ENCODE measurements at regions not wholly inside any gene's neighbourhood (a gene's known extent, or its start where the extent isn't known, plus 50 kb on each side); places are given as distances from the start of the nearest gene placed in this dataset.

DNA sequence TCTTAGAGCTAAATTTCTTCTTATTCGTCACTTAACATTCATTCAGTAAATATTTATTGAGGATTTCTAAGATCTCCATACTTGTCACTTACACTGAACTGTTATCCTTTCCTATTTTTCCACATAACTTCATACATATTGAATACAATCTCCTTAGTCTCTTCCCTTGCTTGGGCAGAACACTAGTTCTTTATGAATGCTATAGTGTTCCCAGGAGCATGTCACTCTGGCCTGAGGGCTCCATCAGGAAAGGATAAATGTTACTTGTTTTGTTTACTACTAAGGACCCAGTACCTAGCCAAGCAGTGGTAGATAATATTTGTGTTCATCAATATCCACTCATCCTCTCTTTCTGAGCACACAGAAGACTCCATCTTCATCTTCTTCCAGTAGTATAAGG is 544.7 kb downstream of the ZEB2 start:
- Histone ChIP-seq H3K27me3 (ENCODE audit: insufficient read depth, low read length, poor library complexity, severe bottlenecking) (no peaks in the 10 kb centered on the region), H3K36me3 (ENCODE audit: insufficient read depth, low read length) (no peaks in the 10 kb centered on the region), H3K27ac (ENCODE audit: low read depth, low read length) (no peak overlapping the region), H3K4me1 (ENCODE audit: insufficient read depth, low read length) (no peaks in the 10 kb centered on the region), H3K9me3 (ENCODE audit: low read length) (no peaks in the 10 kb centered on the region), H3K4me3 (ENCODE audit: low read length) (no peak overlapping the region)
- Mint-ChIP-seq H3K4me3 (no peak overlapping the region), H3K9me3 (no peaks in the 10 kb centered on the region), H3K36me3 (peaks cover 0 to 3% (median 0%) of the 10 kb centered on the region in 3 donors), H3K4me1 (no peaks in the 10 kb centered on the region), H3K27me3 (no peaks in the 10 kb centered on the region), H3K27ac (peak overlapping the region in 1 of 8 donors; percentile 2)
- ChIA-PET CTCF (no interaction called here), POLR2A (no interaction called here)
- DNase-seq, result no peak

DNA sequence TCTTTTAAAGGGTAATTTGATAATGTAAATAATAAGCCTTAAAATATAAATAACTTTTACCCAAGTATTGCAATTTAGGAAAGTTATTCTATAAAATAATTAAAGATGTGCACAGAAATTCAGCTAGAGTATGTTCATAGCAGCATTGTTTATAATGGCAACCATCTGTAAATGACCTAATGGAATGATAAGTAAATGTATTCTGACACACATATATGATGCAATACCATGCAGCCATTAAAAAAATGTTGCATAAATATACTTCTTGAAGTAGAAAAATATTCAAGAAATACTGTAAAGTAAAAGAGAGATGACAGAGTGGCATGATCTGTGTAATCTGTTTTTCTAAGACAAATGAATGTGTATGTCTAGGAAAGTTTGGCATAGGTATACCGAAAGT is 545.7 kb downstream of the ZEB2 start:
- Histone ChIP-seq H3K4me1 (ENCODE audit: insufficient read depth, low read length) (no peaks in the 10 kb centered on the region), H3K9me3 (ENCODE audit: low read length) (no peaks in the 10 kb centered on the region), H3K27ac (ENCODE audit: low read depth, low read length) (no peak overlapping the region), H3K36me3 (ENCODE audit: insufficient read depth, low read length) (no peaks in the 10 kb centered on the region), H3K4me3 (ENCODE audit: low read length) (no peak overlapping the region), H3K27me3 (ENCODE audit: insufficient read depth, low read length, poor library complexity, severe bottlenecking) (no peaks in the 10 kb centered on the region)
- no peak overlapping the region for H3K27ac Mint-ChIP-seq
- H3K4me1 Mint-ChIP-seq, result no peaks in the 10 kb centered on the region
- H3K9me3 Mint-ChIP-seq, result no peaks in the 10 kb centered on the region
- ChIA-PET POLR2A (no interaction called here), CTCF (no interaction called here)
- peaks cover 3 to 5% (median 4%) of the 10 kb centered on the region in 3 donors for H3K36me3 Mint-ChIP-seq
- no peak for DNase-seq
- H3K27me3 Mint-ChIP-seq, result no peaks in the 10 kb centered on the region
- no peak overlapping the region for H3K4me3 Mint-ChIP-seq

DNA sequence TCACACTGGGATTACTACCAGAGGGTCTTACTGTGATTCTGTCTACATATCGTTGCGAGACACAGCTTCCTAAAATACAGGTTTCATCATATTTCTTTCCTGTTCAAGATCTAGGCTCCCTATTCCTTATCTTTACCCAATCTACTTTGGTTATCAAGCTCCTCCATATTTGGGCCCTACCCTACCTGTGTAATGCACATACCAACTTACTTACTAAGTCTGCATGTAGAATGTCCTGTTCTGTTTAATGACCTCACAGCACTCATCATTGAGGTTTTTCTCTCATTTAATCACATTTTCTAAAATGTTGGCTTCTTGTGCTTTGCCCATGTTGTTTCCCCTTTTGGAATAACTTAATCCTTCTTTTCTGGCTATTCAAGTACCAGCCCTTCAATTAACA is 551.1 kb downstream of the ZEB2 start:
- Mint-ChIP-seq H3K27ac (peak overlapping the region in 1 of 8 donors; percentile 1), H3K4me1 (no peaks in the 10 kb centered on the region), H3K9me3 (no peaks in the 10 kb centered on the region), H3K4me3 (no peak overlapping the region), H3K36me3 (peaks cover 5 to 15% (median 8%) of the 10 kb centered on the region in 3 donors), H3K27me3 (no peaks in the 10 kb centered on the region)
- DNase-seq, result no peak
- Histone ChIP-seq H3K4me1 (ENCODE audit: insufficient read depth, low read length) (no peaks in the 10 kb centered on the region), H3K27ac (ENCODE audit: low read depth, low read length) (no peak overlapping the region), H3K36me3 (ENCODE audit: insufficient read depth, low read length) (no peaks in the 10 kb centered on the region), H3K4me3 (ENCODE audit: low read length) (no peak overlapping the region), H3K9me3 (ENCODE audit: low read length) (no peaks in the 10 kb centered on the region), H3K27me3 (ENCODE audit: insufficient read depth, low read length, poor library complexity, severe bottlenecking) (no peaks in the 10 kb centered on the region)
- ChIA-PET POLR2A (no interaction called here), CTCF (no interaction called here)

DNA sequence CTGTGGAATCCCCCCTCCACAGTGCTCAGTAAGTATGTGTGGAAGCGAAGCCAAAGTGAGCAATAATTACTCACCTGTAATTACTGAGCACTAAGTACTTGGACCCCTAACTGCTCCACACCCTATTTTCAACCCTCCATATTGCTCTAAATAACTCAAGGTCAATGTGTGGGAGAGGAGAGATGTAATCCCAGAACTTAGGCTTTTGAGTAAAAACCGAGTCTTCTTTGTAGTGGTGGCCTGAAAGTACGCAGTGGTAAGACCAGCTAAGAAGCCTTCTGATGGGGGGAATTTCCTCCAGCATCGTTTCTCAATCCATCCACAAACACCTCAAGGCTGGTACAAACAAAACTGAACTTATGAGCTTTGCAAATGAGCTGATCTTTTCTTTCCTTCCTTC is 551.6 kb downstream of the ZEB2 start:
- H3K27me3 ChIP-seq (ENCODE audit: insufficient read depth, low read length, poor library complexity, severe bottlenecking), result no peaks in the 10 kb centered on the region
- H3K36me3 Mint-ChIP-seq, result peaks cover 5 to 15% (median 8%) of the 10 kb centered on the region in 3 donors
- no peaks in the 10 kb centered on the region for H3K4me1 Mint-ChIP-seq
- H3K27ac ChIP-seq (ENCODE audit: low read depth, low read length), result no peak overlapping the region
- H3K4me1 ChIP-seq (ENCODE audit: insufficient read depth, low read length), result no peaks in the 10 kb centered on the region
- H3K27me3 Mint-ChIP-seq, result no peaks in the 10 kb centered on the region
- no peaks in the 10 kb centered on the region for H3K36me3 ChIP-seq (ENCODE audit: insufficient read depth, low read length)
- DNase-seq, result no peak
- H3K27ac Mint-ChIP-seq, result no peak overlapping the region
- no peaks in the 10 kb centered on the region for H3K9me3 ChIP-seq (ENCODE audit: low read length)
- no peaks in the 10 kb centered on the region for H3K9me3 Mint-ChIP-seq
- ChIA-PET POLR2A (no interaction called here), CTCF (no interaction called here)
- no peak overlapping the region for H3K4me3 ChIP-seq (ENCODE audit: low read length)
- H3K4me3 Mint-ChIP-seq, result no peak overlapping the region

DNA sequence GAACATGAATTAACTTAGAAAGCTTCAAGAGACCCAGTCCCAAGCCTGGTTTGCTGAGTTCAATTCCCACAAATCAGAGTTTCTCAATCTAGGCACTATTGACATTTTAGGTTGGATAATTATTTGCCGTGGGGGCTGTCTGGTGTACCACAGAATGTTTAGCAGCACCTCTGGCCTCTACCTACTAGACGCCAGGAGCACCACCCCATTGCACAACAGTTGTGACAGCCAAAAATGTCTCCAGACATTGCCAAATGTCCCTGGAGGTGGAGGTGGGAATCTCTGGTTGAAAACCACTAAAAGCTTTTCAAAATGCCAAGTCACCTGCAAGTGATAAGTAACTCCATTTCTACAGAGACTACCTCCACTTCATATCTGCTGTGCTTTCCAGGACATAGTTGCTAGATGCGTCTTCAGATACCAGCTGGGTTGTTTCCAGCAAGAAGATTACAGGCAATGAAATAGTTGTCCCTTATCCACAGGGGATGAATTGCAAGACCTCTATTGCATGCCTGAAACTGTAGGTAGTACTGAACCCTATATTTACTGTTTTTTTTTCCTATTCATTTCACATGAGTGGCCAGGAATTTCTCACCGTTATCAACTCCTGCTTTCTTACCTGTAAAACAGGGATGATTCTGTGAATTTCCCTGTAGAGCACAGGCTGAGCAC is 554.3 kb downstream of the ZEB2 start:
- no peaks in the 10 kb centered on the region for H3K4me1 Mint-ChIP-seq
- H3K27me3 Mint-ChIP-seq, result no peaks in the 10 kb centered on the region
- no peak overlapping the region for H3K27ac Mint-ChIP-seq
- H3K36me3 Mint-ChIP-seq, result peaks cover 13 to 19% (median 15%) of the 10 kb centered on the region in 3 donors
- Histone ChIP-seq H3K4me1 (ENCODE audit: insufficient read depth, low read length) (no peaks in the 10 kb centered on the region), H3K4me3 (ENCODE audit: low read length) (no peak overlapping the region), H3K27ac (ENCODE audit: low read depth, low read length) (no peak overlapping the region), H3K36me3 (ENCODE audit: insufficient read depth, low read length) (no peaks in the 10 kb centered on the region), H3K27me3 (ENCODE audit: insufficient read depth, low read length, poor library complexity, severe bottlenecking) (no peaks in the 10 kb centered on the region), H3K9me3 (ENCODE audit: low read length) (no peaks in the 10 kb centered on the region)
- ChIA-PET CTCF (no interaction called here), POLR2A (no interaction called here)
- H3K9me3 Mint-ChIP-seq, result no peaks in the 10 kb centered on the region
- no peak overlapping the region for H3K4me3 Mint-ChIP-seq
- no peak for DNase-seq

DNA sequence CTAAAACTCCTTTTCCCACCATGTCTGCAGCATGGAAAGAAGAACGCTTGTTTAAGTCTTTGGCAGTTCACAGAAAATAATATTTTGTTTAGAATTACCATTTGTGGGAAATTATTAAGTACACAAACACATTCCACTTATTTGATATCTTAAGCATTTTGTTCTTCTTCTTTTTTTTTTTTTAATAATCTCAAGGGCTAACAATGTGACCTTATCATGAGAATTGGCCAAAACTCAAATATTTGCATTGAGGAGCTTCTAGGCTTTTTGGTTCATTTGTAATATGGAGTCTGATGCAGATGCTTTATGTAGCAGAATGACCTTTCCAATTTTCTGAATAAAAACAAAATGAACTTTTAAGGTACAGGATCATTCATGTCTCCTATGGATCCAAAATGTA is 555.0 kb downstream of the ZEB2 start:
- ChIA-PET CTCF (no interaction called here), POLR2A (no interaction called here)
- Histone ChIP-seq H3K36me3 (ENCODE audit: insufficient read depth, low read length) (no peaks in the 10 kb centered on the region), H3K4me1 (ENCODE audit: insufficient read depth, low read length) (no peaks in the 10 kb centered on the region), H3K9me3 (ENCODE audit: low read length) (no peaks in the 10 kb centered on the region), H3K27ac (ENCODE audit: low read depth, low read length) (no peak overlapping the region), H3K27me3 (ENCODE audit: insufficient read depth, low read length, poor library complexity, severe bottlenecking) (no peaks in the 10 kb centered on the region), H3K4me3 (ENCODE audit: low read length) (no peak overlapping the region)
- Mint-ChIP-seq H3K4me1 (no peaks in the 10 kb centered on the region), H3K9me3 (peaks cover 0 to 3% (median 0%) of the 10 kb centered on the region in 5 donors), H3K36me3 (peaks cover 14 to 27% (median 18%) of the 10 kb centered on the region in 3 donors), H3K27ac (no peak overlapping the region), H3K4me3 (no peak overlapping the region), H3K27me3 (no peaks in the 10 kb centered on the region)
- DNase-seq, result no peak

DNA sequence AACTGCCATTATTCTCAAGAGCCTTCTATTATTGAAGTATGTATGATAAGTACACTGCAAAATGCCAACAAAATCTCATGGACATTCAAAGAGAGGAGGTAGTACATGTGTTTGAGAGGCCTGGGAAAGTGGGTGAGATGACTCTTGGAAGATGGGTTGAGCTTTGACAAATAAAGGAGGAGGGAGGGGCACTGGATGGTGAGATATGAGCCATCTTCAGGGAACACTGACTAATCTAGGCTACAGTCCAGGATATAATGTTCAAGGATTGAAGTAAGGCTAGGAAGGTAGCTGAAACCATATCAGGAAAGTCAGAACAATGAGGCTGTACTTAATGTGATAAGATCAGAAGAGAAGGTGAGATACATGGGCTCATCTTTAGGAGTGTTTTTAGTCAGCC is 559.7 kb downstream of the ZEB2 start:
- Histone ChIP-seq H3K27ac (ENCODE audit: low read depth, low read length) (no peak overlapping the region), H3K4me3 (ENCODE audit: low read length) (no peak overlapping the region), H3K9me3 (ENCODE audit: low read length) (no peaks in the 10 kb centered on the region), H3K36me3 (ENCODE audit: insufficient read depth, low read length) (no peaks in the 10 kb centered on the region), H3K4me1 (ENCODE audit: insufficient read depth, low read length) (no peaks in the 10 kb centered on the region), H3K27me3 (ENCODE audit: insufficient read depth, low read length, poor library complexity, severe bottlenecking) (no peaks in the 10 kb centered on the region)
- POLR2A ChIA-PET, result no interaction called here
- Mint-ChIP-seq H3K27ac (no peak overlapping the region), H3K9me3 (peaks cover 0 to 3% (median 0%) of the 10 kb centered on the region in 5 donors), H3K27me3 (no peaks in the 10 kb centered on the region), H3K4me1 (no peaks in the 10 kb centered on the region), H3K4me3 (no peak overlapping the region), H3K36me3 (peaks cover 11 to 16% (median 12%) of the 10 kb centered on the region in 3 donors)
- CTCF ChIA-PET, result no interaction called here
- no peak for DNase-seq

DNA sequence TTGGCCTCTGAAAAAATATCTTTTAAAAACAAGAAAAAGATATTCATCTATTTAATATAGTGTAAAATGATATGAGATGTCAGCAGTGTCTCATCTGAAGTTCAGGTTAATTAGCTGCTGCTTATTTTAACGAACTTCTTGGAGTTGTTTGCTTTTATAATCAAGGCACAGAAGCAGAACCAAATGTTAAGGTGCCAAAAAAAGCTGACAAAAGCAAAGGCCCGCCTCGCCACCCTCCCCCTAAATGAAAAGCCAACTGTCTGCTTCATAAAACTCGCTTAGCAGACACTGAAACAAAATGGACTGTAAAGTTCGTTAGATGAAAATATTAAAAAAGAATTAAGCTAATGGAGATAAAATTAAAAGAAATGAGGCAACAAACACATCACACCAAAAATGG is 562.6 kb downstream of the ZEB2 start:
- Histone ChIP-seq H3K27ac (ENCODE audit: low read depth, low read length) (no peak overlapping the region), H3K36me3 (ENCODE audit: insufficient read depth, low read length) (no peaks in the 10 kb centered on the region), H3K4me1 (ENCODE audit: insufficient read depth, low read length) (no peaks in the 10 kb centered on the region), H3K4me3 (ENCODE audit: low read length) (no peak overlapping the region), H3K27me3 (ENCODE audit: insufficient read depth, low read length, poor library complexity, severe bottlenecking) (no peaks in the 10 kb centered on the region), H3K9me3 (ENCODE audit: low read length) (no peaks in the 10 kb centered on the region)
- H3K36me3 Mint-ChIP-seq, result peaks cover 11 to 15% (median 12%) of the 10 kb centered on the region in 3 donors
- peaks cover 0 to 3% (median 0%) of the 10 kb centered on the region in 5 donors for H3K9me3 Mint-ChIP-seq
- no peaks in the 10 kb centered on the region for H3K27me3 Mint-ChIP-seq
- no peak overlapping the region for H3K27ac Mint-ChIP-seq
- ChIA-PET POLR2A (no interaction called here), CTCF (no interaction called here)
- DNase-seq, result no peak
- no peak overlapping the region for H3K4me3 Mint-ChIP-seq
- H3K4me1 Mint-ChIP-seq, result no peaks in the 10 kb centered on the region

All from CD8-positive, alpha-beta memory T cell (primary cell).